ENCODE measurements at regions not wholly inside any gene's neighbourhood (a gene's known extent, or its start where the extent isn't known, plus 50 kb on each side); places are given as distances from the start of the nearest gene placed in this dataset.

DNA sequence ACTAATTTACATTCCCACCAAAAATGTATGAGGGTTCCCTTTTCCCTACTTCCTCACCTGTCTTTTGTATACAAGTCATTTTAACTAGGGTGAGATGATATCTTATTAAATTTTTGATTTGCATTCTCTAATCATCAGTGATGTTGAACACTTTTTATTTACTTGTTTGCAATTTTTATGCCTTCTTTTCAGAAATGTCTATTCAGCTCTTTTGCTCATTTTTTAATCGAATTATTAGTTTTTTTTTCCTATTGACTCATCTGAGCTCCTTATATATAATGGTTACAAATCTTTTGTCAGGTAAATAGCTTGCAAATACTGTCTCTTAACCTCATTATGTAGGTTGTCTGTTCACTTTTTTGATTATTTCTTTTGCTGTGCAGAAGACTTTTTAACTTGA, 269.4 kb downstream of the CDH19 start:
- intact Hi-C loops (cut with micrococcal nuclease; ENCODE audit: unreplicated experiment): no loop called here
- TF ChIP-seq, protein P1, sequence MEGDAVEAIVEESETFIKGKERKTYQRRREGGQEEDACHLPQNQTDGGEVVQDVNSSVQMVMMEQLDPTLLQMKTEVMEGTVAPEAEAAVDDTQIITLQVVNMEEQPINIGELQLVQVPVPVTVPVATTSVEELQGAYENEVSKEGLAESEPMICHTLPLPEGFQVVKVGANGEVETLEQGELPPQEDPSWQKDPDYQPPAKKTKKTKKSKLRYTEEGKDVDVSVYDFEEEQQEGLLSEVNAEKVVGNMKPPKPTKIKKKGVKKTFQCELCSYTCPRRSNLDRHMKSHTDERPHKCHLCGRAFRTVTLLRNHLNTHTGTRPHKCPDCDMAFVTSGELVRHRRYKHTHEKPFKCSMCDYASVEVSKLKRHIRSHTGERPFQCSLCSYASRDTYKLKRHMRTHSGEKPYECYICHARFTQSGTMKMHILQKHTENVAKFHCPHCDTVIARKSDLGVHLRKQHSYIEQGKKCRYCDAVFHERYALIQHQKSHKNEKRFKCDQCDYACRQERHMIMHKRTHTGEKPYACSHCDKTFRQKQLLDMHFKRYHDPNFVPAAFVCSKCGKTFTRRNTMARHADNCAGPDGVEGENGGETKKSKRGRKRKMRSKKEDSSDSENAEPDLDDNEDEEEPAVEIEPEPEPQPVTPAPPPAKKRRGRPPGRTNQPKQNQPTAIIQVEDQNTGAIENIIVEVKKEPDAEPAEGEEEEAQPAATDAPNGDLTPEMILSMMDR (conservative IDR thresholded peaks at IDR 0.05): no peak
- no peak for TF ChIP-seq EZH2 (IDR thresholded peaks at IDR 0.05; ENCODE audit: low read depth)
- BruUV-seq (replicated peaks): no TSS peak
- Histone ChIP-seq H3K79me2 (ENCODE audit: low read depth) (no peaks in the 10 kb centered on the region), H3K9me3 (ENCODE audit: insufficient read depth, low read depth) (no peaks in the 10 kb centered on the region), H3K4me1 (replicated peaks; ENCODE audit: insufficient read depth) (no peaks in the 10 kb centered on the region), H3K4me3 (no peak overlapping the region), H3K27me3 (ENCODE audit: insufficient read depth, low read depth) (no peaks in the 10 kb centered on the region), H3K9me2 (ENCODE audit: insufficient read depth) (no peaks in the 10 kb centered on the region), H3K4me2 (no peak overlapping the region), H3F3A (ENCODE audit: insufficient read depth, low read depth) (no peaks in the 10 kb centered on the region), H2AFZ (no peak overlapping the region), H3K36me3 (ENCODE audit: low read depth) (no peaks in the 10 kb centered on the region), H3K27ac (no peak overlapping the region), H4K20me1 (ENCODE audit: insufficient read depth) (no peaks in the 10 kb centered on the region)
- no peak for DNase-seq
- POLR2A ChIA-PET (ENCODE audit: unreplicated experiment): no interaction called here
- CTCF ChIA-PET: no interaction called here

GRCh38 chr18:66329716-66330115, 274.2 kb downstream of the CDH19 start:
- no peaks in the 10 kb centered on the region for H3K79me2 ChIP-seq (ENCODE audit: low read depth)
- CTCF ChIA-PET: no interaction called here
- no peak for TF ChIP-seq EZH2 (IDR thresholded peaks at IDR 0.05; ENCODE audit: low read depth)
- TF ChIP-seq, protein P1 (conservative IDR thresholded peaks at IDR 0.05): no peak
- no peaks in the 10 kb centered on the region for H3K4me1 ChIP-seq (replicated peaks; ENCODE audit: insufficient read depth)
- H2AFZ ChIP-seq: peak overlapping the region; percentile 53; the same call in 1 of the 2 replicates
- no peaks in the 10 kb centered on the region for H3F3A ChIP-seq (ENCODE audit: insufficient read depth, low read depth)
- intact Hi-C loops (cut with micrococcal nuclease; ENCODE audit: unreplicated experiment): no loop called here
- DNase-seq: no peak
- no peak overlapping the region for H3K27ac ChIP-seq
- H3K4me2 ChIP-seq: no peak overlapping the region
- no peak overlapping the region for H3K4me3 ChIP-seq
- no peaks in the 10 kb centered on the region for H3K9me3 ChIP-seq (ENCODE audit: insufficient read depth, low read depth)
- H3K27me3 ChIP-seq (ENCODE audit: insufficient read depth, low read depth): no peaks in the 10 kb centered on the region
- POLR2A ChIA-PET (ENCODE audit: unreplicated experiment): no interaction called here
- H3K9me2 ChIP-seq (ENCODE audit: insufficient read depth): no peaks in the 10 kb centered on the region
- no TSS peak for BruUV-seq (replicated peaks)
- no peaks in the 10 kb centered on the region for H3K36me3 ChIP-seq (ENCODE audit: low read depth)
- no peaks in the 10 kb centered on the region for H4K20me1 ChIP-seq (ENCODE audit: insufficient read depth)

DNA sequence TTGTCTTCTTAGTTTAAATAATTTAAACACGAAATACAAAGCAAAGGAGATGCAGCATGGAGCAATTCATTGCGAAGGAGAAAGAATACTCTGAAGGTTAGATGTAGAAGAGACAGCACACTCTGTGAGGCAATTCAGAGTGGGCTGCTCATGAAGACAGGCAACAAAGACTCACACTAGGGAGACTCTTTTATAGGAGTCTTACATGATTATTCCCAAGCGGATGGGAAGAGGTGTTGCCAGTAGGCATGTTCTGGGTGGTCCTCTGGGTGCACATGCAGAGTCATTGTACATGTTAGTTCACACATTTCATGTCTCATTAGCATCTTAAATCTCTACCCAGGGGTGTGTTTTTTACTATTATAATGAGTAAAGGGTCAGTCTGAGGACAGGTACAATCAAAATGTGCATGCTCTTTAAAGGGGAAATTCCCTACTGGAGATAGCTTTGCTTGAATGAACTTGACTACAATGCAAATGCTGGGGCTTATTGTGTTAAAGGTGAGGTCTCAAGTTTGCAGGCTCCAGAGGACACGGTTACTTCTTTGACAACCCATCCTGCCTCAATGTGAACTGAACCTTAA, 275.5 kb downstream of the CDH19 start:
- CTCF ChIA-PET: no interaction called here
- H3K4me2 ChIP-seq: no peak overlapping the region
- no peaks in the 10 kb centered on the region for H3K9me3 ChIP-seq (ENCODE audit: insufficient read depth, low read depth)
- no peak overlapping the region for H3K4me3 ChIP-seq
- no peaks in the 10 kb centered on the region for H3K36me3 ChIP-seq (ENCODE audit: low read depth)
- H3K9me2 ChIP-seq (ENCODE audit: insufficient read depth): no peaks in the 10 kb centered on the region
- no peaks in the 10 kb centered on the region for H3K4me1 ChIP-seq (replicated peaks; ENCODE audit: insufficient read depth)
- no TSS peak for BruUV-seq (replicated peaks)
- H2AFZ ChIP-seq: no peak overlapping the region
- H3K27me3 ChIP-seq (ENCODE audit: insufficient read depth, low read depth): no peaks in the 10 kb centered on the region
- H3K79me2 ChIP-seq (ENCODE audit: low read depth): no peaks in the 10 kb centered on the region
- no peaks in the 10 kb centered on the region for H3F3A ChIP-seq (ENCODE audit: insufficient read depth, low read depth)
- TF ChIP-seq, protein P1 (conservative IDR thresholded peaks at IDR 0.05): no peak
- no peak for TF ChIP-seq EZH2 (IDR thresholded peaks at IDR 0.05; ENCODE audit: low read depth)
- intact Hi-C loops (cut with micrococcal nuclease; ENCODE audit: unreplicated experiment): no loop called here
- no peak overlapping the region for H3K27ac ChIP-seq
- DNase-seq: no peak
- no peaks in the 10 kb centered on the region for H4K20me1 ChIP-seq (ENCODE audit: insufficient read depth)
- POLR2A ChIA-PET (ENCODE audit: unreplicated experiment): no interaction called here

All from PC-9 (cell line).